SU-DHL-6 (cell line): ENCODE measurements at regions not wholly inside any gene's neighbourhood (a gene's known extent, or its start where the extent isn't known, plus 50 kb on each side); places are given as distances from the start of the nearest gene placed in this dataset.

Source experiments
- H2AFZ ChIP-seq: fragments of 200-600 bp; sonication (generic); 2 replicates; pipeline ENCODE4 v1.6.1; 2014; ENCODE audit warnings: low read depth, mild to moderate bottlenecking, moderate library complexity, mixed read lengths, antibody characterized with exemption, low read length; ENCODE audit not compliant: severe bottlenecking
- H3F3A ChIP-seq: fragments of 200-600 bp; shearing (Covaris generic); 2 replicates; pipeline ENCODE4 v1.6.0; 2016; ENCODE audit warnings: antibody characterized with exemption, mild to moderate bottlenecking; ENCODE audit not compliant: insufficient read depth
- H3K27ac ChIP-seq: fragments of 200-600 bp; sonication (generic); 2 replicates; pipeline ENCODE4 v1.5.1; 2016; ENCODE audit warnings: low read depth, mild to moderate bottlenecking, low read length, moderate library complexity, mixed read lengths
- H3K27me3 ChIP-seq: fragments of 200-600 bp; sonication (generic), shearing (Covaris generic); 2 replicates; pipeline ENCODE4 v1.6.0; 2014; ENCODE audit warnings: mild to moderate bottlenecking, low read length
- H3K36me3 ChIP-seq: fragments of 200-600 bp; sonication (generic); 2 replicates; pipeline ENCODE4 v1.6.1; 2014; ENCODE audit warnings: mild to moderate bottlenecking, low read length, mixed read lengths
- H3K4me2 ChIP-seq: fragments of 300-600, 200-600 bp; shearing (Covaris generic), sonication (generic); 2 replicates; pipeline ENCODE4 v1.6.0; 2014; ENCODE audit warnings: low read length, low read depth, mild to moderate bottlenecking; ENCODE audit not compliant: poor library complexity, severe bottlenecking
- H3K4me3 ChIP-seq: fragments of 200-600 bp; sonication (generic); 2 replicates; pipeline ENCODE4 v1.5.1; 2014; ENCODE audit warnings: antibody characterized with exemption, low read length, mild to moderate bottlenecking, mixed read lengths; ENCODE audit not compliant: insufficient read depth, poor library complexity, severe bottlenecking
- H3K79me2 ChIP-seq: fragments of 200-600 bp; sonication (generic); 2 replicates; pipeline ENCODE4 v1.6.1; 2014; ENCODE audit warnings: mild to moderate bottlenecking, low read length, moderate library complexity; ENCODE audit not compliant: insufficient read depth
- H3K9ac ChIP-seq: fragments of 200-600 bp; sonication (generic); 2 replicates; pipeline ENCODE4 v1.7.0; 2014; ENCODE audit warnings: mild to moderate bottlenecking, low read length
- H3K9me2 ChIP-seq: fragments of 200-600 bp; sonication (generic); replicated peaks from 2 replicates; pipeline ENCODE4 v1.6.1; 2014; ENCODE audit warnings: low read length; ENCODE audit not compliant: insufficient read depth
- H3K9me3 ChIP-seq: fragments of 200-600 bp; sonication (generic); 2 replicates; pipeline ENCODE4 v1.6.1; 2014; ENCODE audit warnings: low read length, mixed read lengths; ENCODE audit not compliant: insufficient read depth
- H4K20me1 ChIP-seq: fragments of 200-600 bp; sonication (generic); 2 replicates; pipeline ENCODE4 v1.6.1; 2014; ENCODE audit warnings: low read depth, mild to moderate bottlenecking, antibody characterized with exemption, low read length, moderate library complexity, mixed read lengths
- CTCF ChIP-seq: fragments of 200-600 bp; sonication (generic); IDR thresholded peaks from one replicate; pipeline ENCODE4 v1.5.1; 2017; ENCODE audit warnings: antibody characterized with exemption, mild to moderate bottlenecking, low read length, moderate library complexity; ENCODE audit not compliant: insufficient read depth, poor library complexity, severe bottlenecking
- EZH2phosphoT487 ChIP-seq: fragments of 200-600 bp; sonication (generic), shearing (Covaris generic); conservative IDR thresholded peaks from 2 replicates; pipeline ENCODE4 v1.6.1; 2018; ENCODE audit warnings: mild to moderate bottlenecking, antibody characterized with exemption, low read length, moderate library complexity, mixed read lengths

GRCh38 chr2:573025-573424 lies 104.2 kb downstream of the TMEM18 start:
- H3K9ac ChIP-seq = no peak overlapping the region
- no peak overlapping the region for H2AFZ ChIP-seq
- no peaks in the 10 kb centered on the region for H3K36me3 ChIP-seq
- no peaks in the 10 kb centered on the region for H4K20me1 ChIP-seq
- peaks cover 5% of the 10 kb centered on the region; the same call in 1 of the 2 replicates for H3K9me3 ChIP-seq
- no peaks in the 10 kb centered on the region for H3K27me3 ChIP-seq
- no peaks in the 10 kb centered on the region for H3K9me2 ChIP-seq
- TF ChIP-seq CTCF (no peak), EZH2phosphoT487 (no peak)
- no peak overlapping the region for H3K4me2 ChIP-seq
- no peak overlapping the region for H3K4me3 ChIP-seq
- no peak overlapping the region for H3K27ac ChIP-seq
- H3F3A ChIP-seq = no peaks in the 10 kb centered on the region
- H3K79me2 ChIP-seq = no peaks in the 10 kb centered on the region

- no peaks in the 10 kb centered on the region for H3K79me2 ChIP-seq
- H3K36me3 ChIP-seq = no peaks in the 10 kb centered on the region
- no peaks in the 10 kb centered on the region for H3K9me3 ChIP-seq
- H3F3A ChIP-seq = no peaks in the 10 kb centered on the region
- no peak overlapping the region for H3K4me2 ChIP-seq
- H3K9ac ChIP-seq = no peak overlapping the region
- H3K27me3 ChIP-seq = no peaks in the 10 kb centered on the region
- H3K9me2 ChIP-seq = no peaks in the 10 kb centered on the region
- TF ChIP-seq EZH2phosphoT487 = no peak
- H4K20me1 ChIP-seq = no peaks in the 10 kb centered on the region
- no peak overlapping the region for H3K4me3 ChIP-seq
- no peak overlapping the region for H2AFZ ChIP-seq
- no peak overlapping the region for H3K27ac ChIP-seq
These were observed 107.5 kb downstream of the TMEM18 start for GRCh38 chr2:569681-570080.

GRCh38 chr2:568639-569235 lies 108.5 kb downstream of the TMEM18 start:
- H3K9ac ChIP-seq = no peak overlapping the region
- no peak overlapping the region for H3K4me2 ChIP-seq
- no peaks in the 10 kb centered on the region for H3K79me2 ChIP-seq
- no peak overlapping the region for H3K4me3 ChIP-seq
- H4K20me1 ChIP-seq = no peaks in the 10 kb centered on the region
- H3F3A ChIP-seq = no peaks in the 10 kb centered on the region
- no peak overlapping the region for H2AFZ ChIP-seq
- no peaks in the 10 kb centered on the region for H3K9me3 ChIP-seq
- no peak for TF ChIP-seq EZH2phosphoT487
- TF ChIP-seq CTCF = no peak
- H3K27me3 ChIP-seq = no peaks in the 10 kb centered on the region
- no peaks in the 10 kb centered on the region for H3K9me2 ChIP-seq
- no peak overlapping the region for H3K27ac ChIP-seq
- H3K36me3 ChIP-seq = no peaks in the 10 kb centered on the region

- H3F3A ChIP-seq = no peaks in the 10 kb centered on the region
- H3K9me3 ChIP-seq = no peaks in the 10 kb centered on the region
- H3K9ac ChIP-seq = no peak overlapping the region
- H3K9me2 ChIP-seq = no peaks in the 10 kb centered on the region
- H3K36me3 ChIP-seq = no peaks in the 10 kb centered on the region
- no peaks in the 10 kb centered on the region for H4K20me1 ChIP-seq
- H3K4me3 ChIP-seq = no peak overlapping the region
- H3K27ac ChIP-seq = no peak overlapping the region
- no peak overlapping the region for H3K4me2 ChIP-seq
- no peaks in the 10 kb centered on the region for H3K79me2 ChIP-seq
- H2AFZ ChIP-seq = no peak overlapping the region
- TF ChIP-seq EZH2phosphoT487 (no peak), CTCF (no peak)
- H3K27me3 ChIP-seq = no peaks in the 10 kb centered on the region
These were observed 109.2 kb downstream of the TMEM18 start for GRCh38 chr2:567865-568638.
